ENCODE measurements at regions not wholly inside any gene's neighbourhood (a gene's known extent, or its start where the extent isn't known, plus 50 kb on each side); places are given as distances from the start of the nearest gene placed in this dataset.

- TF ChIP-seq YY1 (IDR thresholded peaks at IDR 0.05) (no peak), CTCF (IDR thresholded peaks at IDR 0.05; ENCODE audit: low read depth, low read length, missing input control) (no peak), NR2F2 (IDR thresholded peaks at IDR 0.05) (no peak)
Measured at GRCh38 chr12:111275308-111275707, 93.6 kb downstream of the PHETA1 start.
